ENCODE measurements at regions not wholly inside any gene's neighbourhood (a gene's known extent, or its start where the extent isn't known, plus 50 kb on each side); places are given as distances from the start of the nearest gene placed in this dataset.

DNA sequence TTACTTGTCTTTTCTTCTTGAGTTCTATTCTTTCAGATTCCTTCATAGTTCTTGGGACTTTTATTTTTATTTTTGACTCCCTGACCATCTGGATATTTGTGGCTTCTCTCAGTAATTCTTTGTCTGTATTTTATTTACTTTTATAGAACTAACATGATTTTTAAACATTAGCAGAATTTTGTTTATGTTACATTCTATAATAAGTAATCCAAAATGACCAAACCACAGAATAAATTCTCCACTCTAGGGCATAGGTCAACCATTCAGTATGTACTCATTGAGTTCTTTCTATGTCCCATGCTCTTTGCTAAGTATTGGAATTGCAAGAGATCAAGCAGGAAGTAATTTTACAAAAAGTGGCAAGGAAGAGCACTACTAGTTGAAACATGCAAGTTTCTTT is 969.0 kb downstream of the TTLL7 start:
- intact Hi-C loops (cut with DNase I): no loop called here
- H3K27me3 ChIP-seq (ENCODE audit: low read depth): no peaks in the 10 kb centered on the region
- no peak overlapping the region for H3K27ac ChIP-seq
- H3K4me1 ChIP-seq: no peaks in the 10 kb centered on the region
- TF ChIP-seq, protein P1, sequence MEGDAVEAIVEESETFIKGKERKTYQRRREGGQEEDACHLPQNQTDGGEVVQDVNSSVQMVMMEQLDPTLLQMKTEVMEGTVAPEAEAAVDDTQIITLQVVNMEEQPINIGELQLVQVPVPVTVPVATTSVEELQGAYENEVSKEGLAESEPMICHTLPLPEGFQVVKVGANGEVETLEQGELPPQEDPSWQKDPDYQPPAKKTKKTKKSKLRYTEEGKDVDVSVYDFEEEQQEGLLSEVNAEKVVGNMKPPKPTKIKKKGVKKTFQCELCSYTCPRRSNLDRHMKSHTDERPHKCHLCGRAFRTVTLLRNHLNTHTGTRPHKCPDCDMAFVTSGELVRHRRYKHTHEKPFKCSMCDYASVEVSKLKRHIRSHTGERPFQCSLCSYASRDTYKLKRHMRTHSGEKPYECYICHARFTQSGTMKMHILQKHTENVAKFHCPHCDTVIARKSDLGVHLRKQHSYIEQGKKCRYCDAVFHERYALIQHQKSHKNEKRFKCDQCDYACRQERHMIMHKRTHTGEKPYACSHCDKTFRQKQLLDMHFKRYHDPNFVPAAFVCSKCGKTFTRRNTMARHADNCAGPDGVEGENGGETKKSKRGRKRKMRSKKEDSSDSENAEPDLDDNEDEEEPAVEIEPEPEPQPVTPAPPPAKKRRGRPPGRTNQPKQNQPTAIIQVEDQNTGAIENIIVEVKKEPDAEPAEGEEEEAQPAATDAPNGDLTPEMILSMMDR (IDR thresholded peaks at IDR 0.05): no peak
- H3K36me3 ChIP-seq: no peaks in the 10 kb centered on the region
- ATAC-seq: no peak
- DNase-seq: no peak
- no peak overlapping the region for H3K4me3 ChIP-seq
- no peaks in the 10 kb centered on the region for H3K9me3 ChIP-seq

DNA sequence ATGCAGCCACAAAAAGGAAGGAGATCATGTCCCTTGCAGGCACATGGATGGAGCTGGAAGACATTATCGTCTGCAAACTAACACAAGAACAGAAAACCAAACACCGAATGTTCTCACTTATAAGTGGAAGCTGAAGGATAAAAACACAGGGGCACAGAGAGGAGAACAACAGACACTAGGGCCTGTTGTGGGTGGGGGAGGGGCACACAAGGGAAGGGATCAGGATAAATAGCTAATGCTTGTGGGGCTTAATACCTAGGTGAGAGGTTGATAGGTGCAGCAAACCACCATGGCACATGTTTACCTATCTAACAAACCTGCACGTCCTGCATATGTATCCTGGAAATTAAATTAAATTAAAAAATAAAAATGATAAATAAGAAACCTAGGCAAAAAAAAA is 969.9 kb downstream of the TTLL7 start:
- no peaks in the 10 kb centered on the region for H3K36me3 ChIP-seq
- H3K4me1 ChIP-seq: no peaks in the 10 kb centered on the region
- no peaks in the 10 kb centered on the region for H3K27me3 ChIP-seq (ENCODE audit: low read depth)
- TF ChIP-seq, protein P1 (IDR thresholded peaks at IDR 0.05): no peak
- no peaks in the 10 kb centered on the region for H3K9me3 ChIP-seq
- no peak overlapping the region for H3K27ac ChIP-seq
- intact Hi-C loops (cut with DNase I): no loop called here
- no peak for ATAC-seq
- no peak for DNase-seq
- no peak overlapping the region for H3K4me3 ChIP-seq

DNA sequence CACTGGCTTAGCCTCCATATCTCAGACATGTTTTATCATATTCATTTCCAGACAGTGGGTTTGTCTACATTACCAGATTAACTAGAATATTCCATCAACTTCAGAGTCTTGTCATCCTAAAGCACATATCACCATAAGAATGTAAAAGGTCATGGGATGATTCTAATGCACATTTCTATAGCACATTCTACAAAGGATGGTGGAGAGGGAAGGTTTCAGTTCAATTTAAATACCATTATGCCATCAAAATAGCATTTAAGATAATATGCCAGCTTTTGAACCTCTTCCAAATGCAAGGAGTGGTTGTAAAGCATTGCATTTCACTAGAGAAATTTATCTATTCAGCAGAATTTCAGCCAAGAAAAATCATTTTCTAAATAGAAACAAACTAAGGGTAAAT is 970.5 kb downstream of the TTLL7 start:
- DNase-seq (no peak), ATAC-seq (no peak)
- Histone ChIP-seq H3K27me3 (ENCODE audit: low read depth) (no peaks in the 10 kb centered on the region), H3K4me1 (no peaks in the 10 kb centered on the region), H3K9me3 (no peaks in the 10 kb centered on the region), H3K27ac (no peak overlapping the region), H3K36me3 (no peaks in the 10 kb centered on the region), H3K4me3 (no peak overlapping the region)
- intact Hi-C loops (cut with DNase I): no loop called here
- TF ChIP-seq, protein P1 (IDR thresholded peaks at IDR 0.05): no peak

DNA sequence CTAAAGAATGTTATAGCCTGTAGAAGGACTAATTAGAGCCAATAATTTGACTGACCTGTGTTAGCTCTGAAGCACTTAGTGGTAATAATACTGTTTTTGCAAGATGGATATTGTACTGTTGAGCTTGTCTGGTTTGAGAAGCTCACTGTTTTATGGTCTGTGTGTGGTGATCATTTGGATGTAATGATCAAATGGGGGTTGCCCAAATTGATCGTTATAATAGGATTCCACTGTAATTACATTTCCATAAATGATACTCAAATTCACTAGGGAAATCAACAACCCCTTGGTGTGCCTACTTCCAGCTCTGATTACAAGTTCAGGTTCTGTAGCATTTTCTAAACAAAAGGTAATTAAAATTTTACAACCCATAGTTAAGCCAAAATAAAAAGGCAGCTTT is 971.4 kb downstream of the TTLL7 start:
- intact Hi-C loops (cut with DNase I): no loop called here
- Histone ChIP-seq H3K4me1 (no peaks in the 10 kb centered on the region), H3K4me3 (no peak overlapping the region), H3K27me3 (ENCODE audit: low read depth) (no peaks in the 10 kb centered on the region), H3K27ac (no peak overlapping the region), H3K9me3 (no peaks in the 10 kb centered on the region), H3K36me3 (no peaks in the 10 kb centered on the region)
- no peak for DNase-seq
- no peak for ATAC-seq
- TF ChIP-seq, protein P1 (IDR thresholded peaks at IDR 0.05): no peak

DNA sequence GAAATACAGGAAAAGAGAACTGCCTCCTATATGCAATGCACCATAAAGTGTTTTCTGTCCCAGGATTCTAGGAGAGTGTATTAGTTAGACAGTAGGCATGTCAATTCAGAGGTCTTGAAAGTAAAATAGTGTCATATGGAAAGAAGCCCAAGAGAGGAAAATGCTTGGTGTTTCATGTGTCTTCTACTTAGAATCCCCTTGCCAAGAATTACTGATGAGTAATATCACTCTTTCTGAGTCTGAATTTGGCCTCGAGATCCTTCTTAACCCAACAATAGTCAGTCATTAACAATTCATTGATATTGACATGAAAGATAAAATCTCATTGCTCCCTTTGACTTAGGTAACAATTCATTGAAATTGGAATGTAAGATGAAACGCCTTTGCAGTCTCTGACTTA is 972.2 kb downstream of the TTLL7 start:
- ATAC-seq: no peak
- no peak for DNase-seq
- Histone ChIP-seq H3K4me3 (no peak overlapping the region), H3K27ac (no peak overlapping the region), H3K27me3 (ENCODE audit: low read depth) (no peaks in the 10 kb centered on the region), H3K9me3 (no peaks in the 10 kb centered on the region), H3K36me3 (no peaks in the 10 kb centered on the region), H3K4me1 (no peaks in the 10 kb centered on the region)
- TF ChIP-seq, protein P1 (IDR thresholded peaks at IDR 0.05): no peak
- intact Hi-C loops (cut with DNase I): no loop called here

DNA sequence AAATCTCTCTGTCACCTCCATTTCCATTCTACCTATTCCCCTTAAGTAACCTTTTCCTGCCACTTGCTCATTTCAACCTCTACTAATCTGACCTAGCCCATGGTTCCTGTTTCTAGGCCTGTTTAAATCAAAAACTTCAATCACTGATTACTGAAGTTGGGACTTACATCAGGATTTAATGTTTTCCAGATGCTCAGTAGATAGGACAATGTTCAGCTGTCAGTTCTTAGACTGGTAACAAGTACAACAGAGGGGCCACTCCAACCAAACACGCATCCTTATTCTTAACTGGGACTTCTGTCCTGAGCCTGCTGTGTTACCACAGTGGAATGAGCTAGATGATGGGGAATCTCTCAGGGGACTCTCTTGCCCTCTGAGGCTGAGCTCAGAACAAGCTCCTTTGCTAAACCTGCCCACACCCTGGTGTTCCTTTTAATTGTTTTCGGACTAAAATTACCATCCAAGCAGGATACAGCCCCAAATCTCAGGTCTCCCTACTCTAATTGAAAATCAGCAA is 974.6 kb downstream of the TTLL7 start:
- no peak overlapping the region for H3K4me3 ChIP-seq
- H3K27ac ChIP-seq: no peak overlapping the region
- DNase-seq (no peak), ATAC-seq (no peak)
- H3K9me3 ChIP-seq: peaks cover 3% of the 10 kb centered on the region
- no peaks in the 10 kb centered on the region for H3K27me3 ChIP-seq (ENCODE audit: low read depth)
- intact Hi-C loops (cut with DNase I): no loop called here
- no peaks in the 10 kb centered on the region for H3K4me1 ChIP-seq
- TF ChIP-seq, protein P1 (IDR thresholded peaks at IDR 0.05): no peak
- H3K36me3 ChIP-seq: no peaks in the 10 kb centered on the region
